HepG2 (cell line): ENCODE measurements at regions not wholly inside any gene's neighbourhood (a gene's known extent, or its start where the extent isn't known, plus 50 kb on each side); places are given as distances from the start of the nearest gene placed in this dataset.

Source experiments
- FOXJ3 ChIP-seq: sonication (generic); formaldehyde crosslinking; IDR thresholded peaks from 2 replicates; pipeline ENCODE4 v1.4.0; 2020; ENCODE audit warnings: missing genetic modification reagents, mild to moderate bottlenecking, borderline replicate concordance
- ZC3H4 ChIP-seq: sonication (generic); formaldehyde crosslinking; IDR thresholded peaks from 2 replicates; pipeline ENCODE4 v1.4.0; 2020; ENCODE audit warnings: missing genetic modification reagents, borderline replicate concordance
- ZFX ChIP-seq: sonication (generic); formaldehyde crosslinking; IDR thresholded peaks from 2 replicates; pipeline ENCODE4 v1.4.0; 2020; ENCODE audit warnings: mild to moderate bottlenecking, low read depth, missing genetic modification reagents, moderate library complexity
- TF ChIP-seq, protein P1 (sequence below): IDR thresholded peaks from 2 replicates; pipeline ENCODE4 v1.6.1; 2016; ENCODE audit warnings: missing compliant biosample characterization, missing genetic modification reagents, borderline replicate concordance
- TF ChIP-seq, protein P2 (sequence below): sonication (generic); formaldehyde crosslinking; IDR thresholded peaks from 2 replicates; pipeline ENCODE4 v1.4.0; 2020; ENCODE audit warnings: missing genetic modification reagents
- TF ChIP-seq, protein P3 (sequence below): sonication (generic); formaldehyde crosslinking; IDR thresholded peaks from 2 replicates; pipeline ENCODE4 v1.4.0; 2020; ENCODE audit warnings: missing genetic modification reagents, borderline replicate concordance
- TF ChIP-seq, protein P4 (sequence below): sonication (generic); formaldehyde crosslinking; IDR thresholded peaks from 2 replicates; pipeline ENCODE4 v1.5.1; 2020; ENCODE audit warnings: mild to moderate bottlenecking, missing genetic modification reagents

DNA sequence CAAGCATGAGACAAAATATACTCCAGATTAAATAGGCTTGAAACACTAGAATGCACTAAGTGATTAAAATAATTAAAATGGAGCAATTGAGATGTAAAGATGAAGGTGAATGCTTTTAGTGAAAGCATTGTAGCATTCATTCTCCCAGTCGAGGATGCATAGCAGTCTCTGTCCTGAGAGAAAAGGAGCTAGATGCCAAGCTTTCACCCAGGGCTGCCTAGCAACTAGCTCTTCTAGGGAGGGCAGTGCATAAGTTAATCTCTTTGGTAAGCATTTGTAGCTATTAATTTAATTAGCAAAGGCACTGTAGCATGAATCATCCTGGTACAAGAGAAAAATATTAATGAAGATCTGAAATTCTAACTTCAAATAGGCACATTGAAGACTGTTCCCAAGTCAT lies 1014.8 kb downstream of the C4orf33 start:
- TF ChIP-seq, protein P1, sequence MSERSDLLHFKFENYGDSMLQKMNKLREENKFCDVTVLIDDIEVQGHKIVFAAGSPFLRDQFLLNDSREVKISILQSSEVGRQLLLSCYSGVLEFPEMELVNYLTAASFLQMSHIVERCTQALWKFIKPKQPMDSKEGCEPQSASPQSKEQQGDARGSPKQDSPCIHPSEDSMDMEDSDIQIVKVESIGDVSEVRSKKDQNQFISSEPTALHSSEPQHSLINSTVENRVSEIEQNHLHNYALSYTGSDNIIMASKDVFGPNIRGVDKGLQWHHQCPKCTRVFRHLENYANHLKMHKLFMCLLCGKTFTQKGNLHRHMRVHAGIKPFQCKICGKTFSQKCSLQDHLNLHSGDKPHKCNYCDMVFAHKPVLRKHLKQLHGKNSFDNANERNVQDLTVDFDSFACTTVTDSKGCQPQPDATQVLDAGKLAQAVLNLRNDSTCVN (CRISPR knock-in tag), result no peak
- TF ChIP-seq, protein P2, sequence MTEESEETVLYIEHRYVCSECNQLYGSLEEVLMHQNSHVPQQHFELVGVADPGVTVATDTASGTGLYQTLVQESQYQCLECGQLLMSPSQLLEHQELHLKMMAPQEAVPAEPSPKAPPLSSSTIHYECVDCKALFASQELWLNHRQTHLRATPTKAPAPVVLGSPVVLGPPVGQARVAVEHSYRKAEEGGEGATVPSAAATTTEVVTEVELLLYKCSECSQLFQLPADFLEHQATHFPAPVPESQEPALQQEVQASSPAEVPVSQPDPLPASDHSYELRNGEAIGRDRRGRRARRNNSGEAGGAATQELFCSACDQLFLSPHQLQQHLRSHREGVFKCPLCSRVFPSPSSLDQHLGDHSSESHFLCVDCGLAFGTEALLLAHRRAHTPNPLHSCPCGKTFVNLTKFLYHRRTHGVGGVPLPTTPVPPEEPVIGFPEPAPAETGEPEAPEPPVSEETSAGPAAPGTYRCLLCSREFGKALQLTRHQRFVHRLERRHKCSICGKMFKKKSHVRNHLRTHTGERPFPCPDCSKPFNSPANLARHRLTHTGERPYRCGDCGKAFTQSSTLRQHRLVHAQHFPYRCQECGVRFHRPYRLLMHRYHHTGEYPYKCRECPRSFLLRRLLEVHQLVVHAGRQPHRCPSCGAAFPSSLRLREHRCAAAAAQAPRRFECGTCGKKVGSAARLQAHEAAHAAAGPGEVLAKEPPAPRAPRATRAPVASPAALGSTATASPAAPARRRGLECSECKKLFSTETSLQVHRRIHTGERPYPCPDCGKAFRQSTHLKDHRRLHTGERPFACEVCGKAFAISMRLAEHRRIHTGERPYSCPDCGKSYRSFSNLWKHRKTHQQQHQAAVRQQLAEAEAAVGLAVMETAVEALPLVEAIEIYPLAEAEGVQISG, result no peak
- TF ChIP-seq FOXJ3 (no peak), ZFX (CRISPR knock-in tag) (no peak), ZC3H4 (CRISPR knock-in tag) (no peak)
- TF ChIP-seq, protein P3, sequence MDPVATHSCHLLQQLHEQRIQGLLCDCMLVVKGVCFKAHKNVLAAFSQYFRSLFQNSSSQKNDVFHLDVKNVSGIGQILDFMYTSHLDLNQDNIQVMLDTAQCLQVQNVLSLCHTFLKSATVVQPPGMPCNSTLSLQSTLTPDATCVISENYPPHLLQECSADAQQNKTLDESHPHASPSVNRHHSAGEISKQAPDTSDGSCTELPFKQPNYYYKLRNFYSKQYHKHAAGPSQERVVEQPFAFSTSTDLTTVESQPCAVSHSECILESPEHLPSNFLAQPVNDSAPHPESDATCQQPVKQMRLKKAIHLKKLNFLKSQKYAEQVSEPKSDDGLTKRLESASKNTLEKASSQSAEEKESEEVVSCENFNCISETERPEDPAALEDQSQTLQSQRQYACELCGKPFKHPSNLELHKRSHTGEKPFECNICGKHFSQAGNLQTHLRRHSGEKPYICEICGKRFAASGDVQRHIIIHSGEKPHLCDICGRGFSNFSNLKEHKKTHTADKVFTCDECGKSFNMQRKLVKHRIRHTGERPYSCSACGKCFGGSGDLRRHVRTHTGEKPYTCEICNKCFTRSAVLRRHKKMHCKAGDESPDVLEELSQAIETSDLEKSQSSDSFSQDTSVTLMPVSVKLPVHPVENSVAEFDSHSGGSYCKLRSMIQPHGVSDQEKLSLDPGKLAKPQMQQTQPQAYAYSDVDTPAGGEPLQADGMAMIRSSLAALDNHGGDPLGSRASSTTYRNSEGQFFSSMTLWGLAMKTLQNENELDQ (CRISPR knock-in tag), result no peak
- TF ChIP-seq, protein P4, sequence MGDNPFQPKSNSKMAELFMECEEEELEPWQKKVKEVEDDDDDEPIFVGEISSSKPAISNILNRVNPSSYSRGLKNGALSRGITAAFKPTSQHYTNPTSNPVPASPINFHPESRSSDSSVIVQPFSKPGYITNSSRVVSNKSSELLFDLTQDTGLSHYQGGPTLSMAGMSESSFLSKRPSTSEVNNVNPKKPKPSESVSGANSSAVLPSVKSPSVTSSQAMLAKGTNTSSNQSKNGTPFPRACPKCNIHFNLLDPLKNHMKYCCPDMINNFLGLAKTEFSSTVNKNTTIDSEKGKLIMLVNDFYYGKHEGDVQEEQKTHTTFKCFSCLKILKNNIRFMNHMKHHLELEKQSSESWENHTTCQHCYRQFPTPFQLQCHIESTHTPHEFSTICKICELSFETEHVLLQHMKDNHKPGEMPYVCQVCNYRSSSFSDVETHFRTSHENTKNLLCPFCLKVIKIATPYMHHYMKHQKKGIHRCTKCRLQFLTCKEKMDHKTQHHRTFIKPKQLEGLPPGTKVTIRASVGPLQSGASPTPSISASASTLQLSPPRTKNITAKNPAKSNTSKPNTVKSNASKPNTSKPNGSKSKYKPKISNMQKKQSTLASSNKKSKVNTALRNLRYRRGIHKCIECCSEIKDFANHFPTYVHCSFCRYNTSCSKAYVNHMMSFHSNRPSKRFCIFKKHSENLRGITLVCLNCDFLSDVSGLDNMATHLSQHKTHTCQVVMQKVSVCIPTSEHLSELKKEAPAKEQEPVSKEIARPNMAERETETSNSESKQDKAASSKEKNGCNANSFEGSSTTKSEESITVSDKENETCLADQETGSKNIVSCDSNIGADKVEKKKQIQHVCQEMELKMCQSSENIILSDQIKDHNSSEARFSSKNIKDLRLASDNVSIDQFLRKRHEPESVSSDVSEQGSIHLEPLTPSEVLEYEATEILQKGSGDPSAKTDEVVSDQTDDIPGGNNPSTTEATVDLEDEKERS (CRISPR knock-in tag), result no peak
